ENCODE measurements at regions not wholly inside any gene's neighbourhood (a gene's known extent, or its start where the extent isn't known, plus 50 kb on each side); places are given as distances from the start of the nearest gene placed in this dataset.

GRCh38 chr12:43011383-43011926 lies 421.9 kb upstream of the PRICKLE1 start:
- TF ChIP-seq CTCF (IDR thresholded peaks at IDR 0.05 in 2 of 3, conservative IDR thresholded peaks at IDR 0.05 in 1 of 3; ENCODE audit: control insufficient read depth in 2 of 3, extremely low read depth in 1 of 3, insufficient read depth in 1 of 3, low read depth in 3 of 3, low read length in 3 of 3) (no peak), CREM (IDR thresholded peaks at IDR 0.05; ENCODE audit: low read depth) (no peak), FOS (IDR thresholded peaks at IDR 0.05; ENCODE audit: borderline replicate concordance, extremely low read depth, insufficient read length) (no peak), RCOR1 (conservative IDR thresholded peaks at IDR 0.05; ENCODE audit: low read depth, low read length) (no peak), JUNB (IDR thresholded peaks at IDR 0.05) (no peak)

Measured in GM12878 (cell line).